Tibial nerve (tissue), 3 donors: ENCODE measurements at regions not wholly inside any gene's neighbourhood (a gene's known extent, or its start where the extent isn't known, plus 50 kb on each side); places are given as distances from the start of the nearest gene placed in this dataset.

Source experiments
- CTCF ChIP-seq, 5 experiments: fragments of 200-600 bp in 3 of 5; fragments of 450-650 bp in 2 of 5; sonication (generic) in 3 of 5; IDR thresholded peaks; one replicate each; pipeline ENCODE4 v1.5.1; 2016 to 2019; ENCODE audit warnings: antibody characterized with exemption in 5 of 5, mild to moderate bottlenecking in 3 of 5, moderate library complexity in 2 of 5
- POLR2A ChIP-seq, 2 donors: fragments of 450-650 bp; IDR thresholded peaks; one replicate each; pipeline ENCODE4 v1.6.1; 2017; ENCODE audit warnings: antibody characterized with exemption in 2 of 2, mild to moderate bottlenecking in 2 of 2, moderate library complexity in 2 of 2

- TF ChIP-seq POLR2A (IDR thresholded peaks at IDR 0.05) (no peak), CTCF (IDR thresholded peaks at IDR 0.05) (no peak)
Measured at GRCh38 chr5:103498211-103498610, 64.4 kb downstream of the NUDT12 start.
